NT2/D1 (cell line): ENCODE measurements at regions not wholly inside any gene's neighbourhood (a gene's known extent, or its start where the extent isn't known, plus 50 kb on each side); places are given as distances from the start of the nearest gene placed in this dataset.

Experiments
- SUZ12 ChIP-seq: IDR thresholded peaks from 2 replicates; pipeline ENCODE4 v1.6.1; 2011; ENCODE audit not compliant: insufficient read length, insufficient read depth; ENCODE audit errors: extremely low read depth
- YY1 ChIP-seq: IDR thresholded peaks from 2 replicates; pipeline ENCODE4 v1.6.1; 2011; ENCODE audit not compliant: insufficient read length, insufficient read depth

GRCh38 chr15:37395100-37395468 is 294.7 kb upstream of the MEIS2 start:
- TF ChIP-seq YY1 (no peak), SUZ12 (no peak)
